Neural cell (in vitro differentiated cells): ENCODE measurements at regions not wholly inside any gene's neighbourhood (a gene's known extent, or its start where the extent isn't known, plus 50 kb on each side); places are given as distances from the start of the nearest gene placed in this dataset.

Experiments used
- H2AFZ ChIP-seq: fragments of 200-600, 300-800 bp; sonication (generic), shearing (Covaris generic); 2 replicates; pipeline ENCODE4 v1.6.0; 2014; ENCODE audit warnings: low read depth, mild to moderate bottlenecking, antibody characterized with exemption, low read length, moderate library complexity
- H3F3A ChIP-seq: fragments of 200-600 bp; shearing (Covaris generic); 2 replicates; pipeline ENCODE4 v1.6.1; 2016; ENCODE audit warnings: mild to moderate bottlenecking, moderate library complexity, mixed read lengths, antibody characterized with exemption, low read length; ENCODE audit not compliant: insufficient read depth, poor library complexity, severe bottlenecking
- H3K27ac ChIP-seq: fragments of 200-600, 300-800 bp; sonication (generic), shearing (Covaris generic); 2 replicates; pipeline ENCODE4 v1.5.1; 2014; ENCODE audit warnings: mild to moderate bottlenecking, low read length, moderate library complexity
- H3K27me3 ChIP-seq: fragments of 300-800, 200-600 bp; sonication (generic), shearing (Covaris generic); 2 replicates; pipeline ENCODE4 v1.6.0; 2014; ENCODE audit warnings: mild to moderate bottlenecking, low read depth, low read length, moderate library complexity; ENCODE audit not compliant: insufficient read depth
- H3K36me3 ChIP-seq: fragments of 300-800, 200-600 bp; sonication (generic), shearing (Covaris generic); 2 replicates; pipeline ENCODE4 v1.5.1; 2014; ENCODE audit warnings: mild to moderate bottlenecking, antibody characterized with exemption, low read length, moderate library complexity; ENCODE audit not compliant: insufficient read depth
- H3K4me2 ChIP-seq: fragments of 300-800, 200-600 bp; sonication (generic), shearing (Covaris generic); 2 replicates; pipeline ENCODE4 v1.6.0; 2014; ENCODE audit warnings: mild to moderate bottlenecking, low read length
- H3K4me3 ChIP-seq: fragments of 300-800, 200-600 bp; sonication (generic), shearing (Covaris generic); 2 replicates; pipeline ENCODE4 v1.5.1; 2014; ENCODE audit warnings: mild to moderate bottlenecking, low read length, moderate library complexity
- H3K79me2 ChIP-seq: fragments of 200-600 bp; shearing (Covaris generic); replicated peaks from 2 replicates; pipeline ENCODE4 v1.6.0; 2014; ENCODE audit warnings: mild to moderate bottlenecking, low read length, moderate library complexity; ENCODE audit not compliant: insufficient read depth
- H3K9ac ChIP-seq: fragments of 300-800, 200-600 bp; sonication (generic), shearing (Covaris generic); 2 replicates; pipeline ENCODE4 v1.6.1; 2016; ENCODE audit warnings: mild to moderate bottlenecking, low read length, mixed read lengths
- H3K9me2 ChIP-seq: fragments of 200-600 bp; shearing (Covaris generic); 2 replicates; pipeline ENCODE4 v1.6.1; 2016; ENCODE audit warnings: mild to moderate bottlenecking, low read length, mixed read lengths; ENCODE audit not compliant: insufficient read depth
- H3K9me3 ChIP-seq: fragments of 200-600, 300-800 bp; sonication (generic), shearing (Covaris generic); 2 replicates; pipeline ENCODE4 v1.6.1; 2016; ENCODE audit warnings: mild to moderate bottlenecking, mixed run types, low read length, moderate library complexity, mixed read lengths
- H4K20me1 ChIP-seq: fragments of 200-600 bp; shearing (Covaris generic); 2 replicates; pipeline ENCODE4 v1.6.1; 2016; ENCODE audit warnings: mild to moderate bottlenecking, mixed run types; ENCODE audit not compliant: insufficient read depth
- EP300 ChIP-seq: fragments of 450-650 bp; conservative IDR thresholded peaks from 2 replicates; pipeline ENCODE4 v1.6.1; 2014; ENCODE audit warnings: antibody characterized with exemption, mild to moderate bottlenecking, moderate library complexity; ENCODE audit not compliant: poor library complexity, severe bottlenecking
- EZH2 ChIP-seq: fragments of 200-600, 300-800 bp; shearing (Covaris generic), sonication (generic); IDR thresholded peaks from 2 replicates; pipeline ENCODE4 v1.6.1; 2014; ENCODE audit warnings: antibody characterized with exemption, low read length, borderline replicate concordance, mild to moderate bottlenecking; ENCODE audit not compliant: insufficient read depth, poor library complexity, severe bottlenecking
- MXI1 ChIP-seq: fragments of 450-650 bp; conservative IDR thresholded peaks from 2 replicates; pipeline ENCODE4 v1.6.1; 2014; ENCODE audit warnings: antibody characterized with exemption, mild to moderate bottlenecking; ENCODE audit not compliant: poor library complexity, severe bottlenecking
- POLR2AphosphoS5 ChIP-seq: IDR thresholded peaks from 2 replicates; pipeline ENCODE4 v1.6.1; 2012
- RAD21 ChIP-seq: fragments of 450-650 bp; conservative IDR thresholded peaks from 2 replicates; pipeline ENCODE4 v1.6.1; 2014; ENCODE audit warnings: antibody characterized with exemption, mild to moderate bottlenecking, moderate library complexity
- SMC3 ChIP-seq: fragments of 450-650 bp; conservative IDR thresholded peaks from 2 replicates; pipeline ENCODE4 v1.6.1; 2014; ENCODE audit warnings: antibody characterized with exemption, mild to moderate bottlenecking, moderate library complexity; ENCODE audit not compliant: poor library complexity
- TF ChIP-seq, protein P1 (sequence below): IDR thresholded peaks from 2 replicates; pipeline ENCODE4 v1.6.1; 2012; ENCODE audit warnings: borderline replicate concordance
- TF ChIP-seq, protein P2 (sequence below): fragments of 450-650 bp; IDR thresholded peaks from 2 replicates; pipeline ENCODE4 v1.5.1; 2014; ENCODE audit warnings: antibody characterized with exemption, mild to moderate bottlenecking, moderate library complexity; ENCODE audit not compliant: poor library complexity, severe bottlenecking

DNA sequence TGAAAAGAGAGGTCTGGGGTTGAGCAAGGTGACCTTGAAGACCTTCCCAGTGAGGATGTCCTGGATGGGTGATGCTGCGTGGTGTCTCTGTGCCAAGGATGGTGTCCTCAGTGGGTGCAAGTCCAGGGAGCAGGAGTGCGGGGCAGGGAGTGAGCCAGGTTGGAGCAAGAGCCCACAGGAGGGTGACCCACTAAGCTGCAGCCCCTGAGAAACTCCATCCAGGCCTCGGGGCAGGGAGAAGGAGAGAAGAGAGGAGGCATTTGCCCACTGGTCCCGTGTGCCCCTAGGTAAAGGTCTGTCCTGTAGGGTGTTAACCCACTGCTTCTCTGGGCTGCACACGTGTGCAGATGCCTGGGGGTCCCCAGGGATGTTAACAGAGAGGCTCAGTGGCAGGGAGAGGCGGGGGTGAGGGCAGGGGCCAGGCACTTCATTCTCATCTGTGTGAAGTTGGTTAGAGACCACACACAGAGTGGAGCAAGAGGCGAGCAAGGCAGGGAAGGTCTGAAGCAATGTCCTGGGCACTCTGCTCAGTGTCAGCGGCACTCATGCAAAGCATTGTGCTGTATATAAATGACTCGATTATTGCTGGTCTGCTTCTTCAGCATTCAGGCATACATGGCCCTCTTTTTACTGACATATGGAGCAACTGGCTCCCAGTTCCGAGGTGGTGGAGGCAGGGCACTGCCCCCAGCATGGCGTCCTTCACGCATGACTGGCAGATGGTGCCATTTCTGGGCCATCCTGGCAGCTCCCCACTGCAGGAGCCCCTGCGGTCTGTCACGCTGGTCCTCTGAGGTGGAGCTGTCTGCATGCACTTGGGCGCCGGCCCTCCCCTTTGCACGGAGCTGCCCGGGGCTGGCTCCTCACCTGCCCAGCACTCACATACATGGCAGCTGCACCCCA is 117.2 kb upstream of the HS6ST1 start:
- no peaks in the 10 kb centered on the region for H3K27me3 ChIP-seq
- no peak overlapping the region for H3K4me3 ChIP-seq
- no peaks in the 10 kb centered on the region for H3K36me3 ChIP-seq
- H3K9ac ChIP-seq = no peak overlapping the region
- H3K9me2 ChIP-seq = no peaks in the 10 kb centered on the region
- H3K4me2 ChIP-seq = no peak overlapping the region
- H2AFZ ChIP-seq = no peak overlapping the region
- H4K20me1 ChIP-seq = no peaks in the 10 kb centered on the region
- TF ChIP-seq, protein P1, sequence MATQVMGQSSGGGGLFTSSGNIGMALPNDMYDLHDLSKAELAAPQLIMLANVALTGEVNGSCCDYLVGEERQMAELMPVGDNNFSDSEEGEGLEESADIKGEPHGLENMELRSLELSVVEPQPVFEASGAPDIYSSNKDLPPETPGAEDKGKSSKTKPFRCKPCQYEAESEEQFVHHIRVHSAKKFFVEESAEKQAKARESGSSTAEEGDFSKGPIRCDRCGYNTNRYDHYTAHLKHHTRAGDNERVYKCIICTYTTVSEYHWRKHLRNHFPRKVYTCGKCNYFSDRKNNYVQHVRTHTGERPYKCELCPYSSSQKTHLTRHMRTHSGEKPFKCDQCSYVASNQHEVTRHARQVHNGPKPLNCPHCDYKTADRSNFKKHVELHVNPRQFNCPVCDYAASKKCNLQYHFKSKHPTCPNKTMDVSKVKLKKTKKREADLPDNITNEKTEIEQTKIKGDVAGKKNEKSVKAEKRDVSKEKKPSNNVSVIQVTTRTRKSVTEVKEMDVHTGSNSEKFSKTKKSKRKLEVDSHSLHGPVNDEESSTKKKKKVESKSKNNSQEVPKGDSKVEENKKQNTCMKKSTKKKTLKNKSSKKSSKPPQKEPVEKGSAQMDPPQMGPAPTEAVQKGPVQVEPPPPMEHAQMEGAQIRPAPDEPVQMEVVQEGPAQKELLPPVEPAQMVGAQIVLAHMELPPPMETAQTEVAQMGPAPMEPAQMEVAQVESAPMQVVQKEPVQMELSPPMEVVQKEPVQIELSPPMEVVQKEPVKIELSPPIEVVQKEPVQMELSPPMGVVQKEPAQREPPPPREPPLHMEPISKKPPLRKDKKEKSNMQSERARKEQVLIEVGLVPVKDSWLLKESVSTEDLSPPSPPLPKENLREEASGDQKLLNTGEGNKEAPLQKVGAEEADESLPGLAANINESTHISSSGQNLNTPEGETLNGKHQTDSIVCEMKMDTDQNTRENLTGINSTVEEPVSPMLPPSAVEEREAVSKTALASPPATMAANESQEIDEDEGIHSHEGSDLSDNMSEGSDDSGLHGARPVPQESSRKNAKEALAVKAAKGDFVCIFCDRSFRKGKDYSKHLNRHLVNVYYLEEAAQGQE = no peak
- TF ChIP-seq, protein P2, sequence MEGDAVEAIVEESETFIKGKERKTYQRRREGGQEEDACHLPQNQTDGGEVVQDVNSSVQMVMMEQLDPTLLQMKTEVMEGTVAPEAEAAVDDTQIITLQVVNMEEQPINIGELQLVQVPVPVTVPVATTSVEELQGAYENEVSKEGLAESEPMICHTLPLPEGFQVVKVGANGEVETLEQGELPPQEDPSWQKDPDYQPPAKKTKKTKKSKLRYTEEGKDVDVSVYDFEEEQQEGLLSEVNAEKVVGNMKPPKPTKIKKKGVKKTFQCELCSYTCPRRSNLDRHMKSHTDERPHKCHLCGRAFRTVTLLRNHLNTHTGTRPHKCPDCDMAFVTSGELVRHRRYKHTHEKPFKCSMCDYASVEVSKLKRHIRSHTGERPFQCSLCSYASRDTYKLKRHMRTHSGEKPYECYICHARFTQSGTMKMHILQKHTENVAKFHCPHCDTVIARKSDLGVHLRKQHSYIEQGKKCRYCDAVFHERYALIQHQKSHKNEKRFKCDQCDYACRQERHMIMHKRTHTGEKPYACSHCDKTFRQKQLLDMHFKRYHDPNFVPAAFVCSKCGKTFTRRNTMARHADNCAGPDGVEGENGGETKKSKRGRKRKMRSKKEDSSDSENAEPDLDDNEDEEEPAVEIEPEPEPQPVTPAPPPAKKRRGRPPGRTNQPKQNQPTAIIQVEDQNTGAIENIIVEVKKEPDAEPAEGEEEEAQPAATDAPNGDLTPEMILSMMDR = no peak
- no peak for TF ChIP-seq POLR2AphosphoS5
- no peak for TF ChIP-seq MXI1
- TF ChIP-seq RAD21 = no peak
- TF ChIP-seq EZH2 = no peak
- no peak for TF ChIP-seq SMC3
- no peaks in the 10 kb centered on the region for H3K9me3 ChIP-seq
- H3F3A ChIP-seq = no peaks in the 10 kb centered on the region
- H3K79me2 ChIP-seq = no peaks in the 10 kb centered on the region
- no peak overlapping the region for H3K27ac ChIP-seq

DNA sequence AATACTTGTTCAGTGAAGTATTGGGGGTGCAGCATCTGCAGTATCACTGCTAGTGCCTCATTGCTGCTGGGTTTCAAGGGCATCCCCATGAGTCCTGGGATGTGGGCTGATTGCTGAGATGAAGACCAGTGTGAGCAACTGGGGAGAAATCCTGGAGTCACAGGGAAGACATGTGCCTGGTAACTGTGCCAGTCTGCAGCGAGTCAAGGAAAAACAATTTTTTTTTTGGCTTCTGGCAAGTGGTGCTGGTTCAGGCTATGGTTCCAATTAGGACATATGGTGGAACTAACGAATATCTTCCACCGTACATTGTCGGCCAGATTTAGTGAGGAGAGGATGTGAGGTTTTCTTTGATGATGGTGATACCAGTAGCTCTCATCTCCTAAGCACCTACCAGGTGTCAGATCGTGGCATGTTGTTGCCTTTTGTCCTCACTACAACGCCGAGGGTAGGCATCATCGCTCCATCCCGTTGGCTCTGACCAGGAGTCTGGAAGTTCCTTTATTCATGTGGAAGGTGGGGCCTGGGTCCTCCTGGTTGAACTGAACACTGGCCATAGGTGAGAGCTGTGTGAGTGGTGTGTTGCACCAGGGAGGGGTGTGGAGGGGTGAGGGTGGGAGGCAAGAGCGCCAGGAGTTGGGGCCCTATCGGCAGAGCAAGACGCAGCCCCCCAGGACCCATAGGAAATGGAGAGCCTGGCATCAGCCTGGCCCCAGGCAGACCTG is 118.0 kb upstream of the HS6ST1 start:
- H4K20me1 ChIP-seq = no peaks in the 10 kb centered on the region
- H2AFZ ChIP-seq = no peak overlapping the region
- H3K9me3 ChIP-seq = no peaks in the 10 kb centered on the region
- H3K9ac ChIP-seq = no peak overlapping the region
- H3K4me3 ChIP-seq = no peak overlapping the region
- H3K9me2 ChIP-seq = no peaks in the 10 kb centered on the region
- TF ChIP-seq, protein P2 = no peak
- no peak for TF ChIP-seq POLR2AphosphoS5
- TF ChIP-seq EP300 = no peak
- TF ChIP-seq SMC3 = no peak
- TF ChIP-seq EZH2 = no peak
- TF ChIP-seq MXI1 = no peak
- H3F3A ChIP-seq = no peaks in the 10 kb centered on the region
- no peaks in the 10 kb centered on the region for H3K36me3 ChIP-seq
- no peak overlapping the region for H3K27ac ChIP-seq
- H3K79me2 ChIP-seq = no peaks in the 10 kb centered on the region
- no peak overlapping the region for H3K4me2 ChIP-seq
- no peaks in the 10 kb centered on the region for H3K27me3 ChIP-seq
